GM19240 (cell line): ENCODE measurements at regions not wholly inside any gene's neighbourhood (a gene's known extent, or its start where the extent isn't known, plus 50 kb on each side); places are given as distances from the start of the nearest gene placed in this dataset.
"Not testable (repeated sequence)": the region's sequence is repeated elsewhere in the genome, so short reads cannot be mapped to it uniquely, and the experiment has no call there.

Source experiments
- DNase-seq: peaks from one replicate; pipeline ENCODE4 v3.0.0; 2011; ENCODE audit warnings: low spot score; ENCODE audit not compliant: insufficient read length

- not testable (repeated sequence) for DNase-seq
These were observed 1361.1 kb upstream of the ZEB2 start for GRCh38 chr2:145880997-145881396.

- DNase-seq: no peak
These were observed 1355.1 kb upstream of the ZEB2 start for GRCh38 chr2:145875016-145875415.

GRCh38 chr2:145874466-145874865 is 1354.5 kb upstream of the ZEB2 start:
- no peak for DNase-seq

GRCh38 chr2:145864501-145864900 is 1344.6 kb upstream of the ZEB2 start:
- DNase-seq: no peak

- no peak for DNase-seq
These were observed 1342.0 kb upstream of the ZEB2 start for GRCh38 chr2:145861940-145862339.

- no peak for DNase-seq
These were observed 1340.2 kb upstream of the ZEB2 start for GRCh38 chr2:145860083-145860482.

GRCh38 chr2:145855142-145855541 is 1335.2 kb upstream of the ZEB2 start:
- no peak for DNase-seq

- DNase-seq: no peak
These were observed 1334.3 kb upstream of the ZEB2 start for GRCh38 chr2:145854039-145854755.

- no peak for DNase-seq
These were observed 1331.8 kb upstream of the ZEB2 start for GRCh38 chr2:145851730-145852129.

GRCh38 chr2:145849466-145849865 is 1329.5 kb upstream of the ZEB2 start:
- no peak for DNase-seq

GRCh38 chr2:145846982-145847381 is 1327.1 kb upstream of the ZEB2 start:
- DNase-seq: no peak

- DNase-seq: no peak
These were observed 1326.0 kb upstream of the ZEB2 start for GRCh38 chr2:145845923-145846322.

- no peak for DNase-seq
These were observed 1325.4 kb upstream of the ZEB2 start for GRCh38 chr2:145845207-145845894.

- no peak for DNase-seq
These were observed 1322.1 kb upstream of the ZEB2 start for GRCh38 chr2:145841973-145842372.

- DNase-seq: no peak
These were observed 1317.1 kb upstream of the ZEB2 start for GRCh38 chr2:145836986-145837385.

- DNase-seq: no peak
These were observed 1315.7 kb upstream of the ZEB2 start for GRCh38 chr2:145835665-145836064.

GRCh38 chr2:145832681-145833080 is 1312.8 kb upstream of the ZEB2 start:
- no peak for DNase-seq

- DNase-seq: no peak
These were observed 1310.0 kb upstream of the ZEB2 start for GRCh38 chr2:145829931-145830330.

GRCh38 chr2:145827235-145827634 is 1307.3 kb upstream of the ZEB2 start:
- no peak for DNase-seq

GRCh38 chr2:145824384-145824783 is 1304.5 kb upstream of the ZEB2 start:
- no peak for DNase-seq

- DNase-seq: no peak
These were observed 1303.1 kb upstream of the ZEB2 start for GRCh38 chr2:145822892-145823534.

- no peak for DNase-seq
These were observed 1300.7 kb upstream of the ZEB2 start for GRCh38 chr2:145820651-145821050.
